Transverse colon (tissue), 4 donors: ENCODE measurements at regions not wholly inside any gene's neighbourhood (a gene's known extent, or its start where the extent isn't known, plus 50 kb on each side); places are given as distances from the start of the nearest gene placed in this dataset.

Experiments used
- small RNA-seq, 4 donors: library from RNA; depleted of rRNA; stranded (forward); fragments of <200 nt; gene quantifications; one replicate each; pipeline ENCODE3, GENCODE V24; 2016

Small RNA genes lying in the stretch of these regions (small RNA-seq; reads per million reads assigned to genes)
- 0 reads per million in 4 donors for gene RF00026
